Left lung (tissue), 4 donors: ENCODE measurements at regions not wholly inside any gene's neighbourhood (a gene's known extent, or its start where the extent isn't known, plus 50 kb on each side); places are given as distances from the start of the nearest gene placed in this dataset.
A peak's percentile ranks its signal among the peaks of the same experiment; 100 is the strongest.

Source experiments
- ATAC-seq: fragments of 200-7000 bp; cut with Tn5 transposase; one replicate; pipeline ENCODE4 v1.9.1; 2020; ENCODE audit warnings: moderate library complexity
- DNase-seq, 4 donors: peaks; one replicate each; pipeline ENCODE4 v3.0.0-alpha.2; 2013 to 2020
- H3K27ac ChIP-seq, 2 donors: fragments of 200-600 bp; sonication (generic) in 1 of 2; one replicate each; pipeline versions ENCODE4 v1.5.0 to v1.8.0; 2020 to 2021
- H3K27me3 ChIP-seq, 2 donors: fragments of 200-600 bp; sonication (generic) in 1 of 2; one replicate each; pipeline versions ENCODE4 v1.5.0 to v1.8.0; 2020 to 2021
- H3K36me3 ChIP-seq, 2 donors: fragments of 200-600 bp; sonication (generic) in 1 of 2; one replicate each; pipeline versions ENCODE4 v1.5.0 to v1.8.0; 2020 to 2021
- H3K4me1 ChIP-seq, 2 donors: fragments of 200-600 bp; one replicate each; pipeline ENCODE4 v1.8.0; 2021
- H3K4me3 ChIP-seq, 2 donors: fragments of 200-600 bp; sonication (generic) in 1 of 2; one replicate each; pipeline versions ENCODE4 v1.5.0 to v1.8.0; 2020 to 2021; ENCODE audit warnings: mild to moderate bottlenecking in 1 of 2
- H3K9me3 ChIP-seq, 2 donors: fragments of 200-600 bp; sonication (generic) in 1 of 2; one replicate each; pipeline versions ENCODE4 v1.5.0 to v1.8.0; 2020 to 2021
- CTCF ChIP-seq, 2 donors: fragments of 200-600 bp; sonication (generic) in 1 of 2; IDR thresholded peaks; one replicate each; pipeline versions ENCODE4 v1.5.0 to v1.8.0; 2021; ENCODE audit warnings: antibody characterized with exemption in 2 of 2
- intact Hi-C, 2 donors: fragments of 100-400 bp; cut with DNase I; formaldehyde crosslinking; loops; one replicate each; pipeline versions ENCODE4 v1.11.2 to v1.14.2; 2022
- donor health status: DM: no; HTN: yes; CAD: no.
- donor health status: DM: no; HTN: no; CAD: no.

- Histone ChIP-seq H3K4me3 (no peak overlapping the region), H3K27ac (no peak overlapping the region), H3K4me1 (peaks cover 0 to 6% of the 10 kb centered on the region in 2 donors), H3K27me3 (no peaks in the 10 kb centered on the region), H3K36me3 (no peaks in the 10 kb centered on the region), H3K9me3 (no peaks in the 10 kb centered on the region)
- no peak for TF ChIP-seq CTCF (IDR thresholded peaks at IDR 0.05)
- no peak for DNase-seq
- peak; percentile 79 for ATAC-seq
- intact Hi-C loops = no loop called here
Observed at GRCh38 chr14:82778008-82778590, 1244.4 kb upstream of the SEL1L start.

- no peaks in the 10 kb centered on the region for H3K27me3 ChIP-seq
- H3K9me3 ChIP-seq = no peaks in the 10 kb centered on the region
- H3K27ac ChIP-seq = no peak overlapping the region
- DNase-seq (no peak), ATAC-seq (peak; percentile 30)
- peaks cover 0 to 6% of the 10 kb centered on the region in 2 donors for H3K4me1 ChIP-seq
- no peaks in the 10 kb centered on the region for H3K36me3 ChIP-seq
- no peak overlapping the region for H3K4me3 ChIP-seq
- TF ChIP-seq CTCF (IDR thresholded peaks at IDR 0.05) = no peak
- intact Hi-C loops = no loop called here
Observed at GRCh38 chr14:82778601-82779000, 1244.9 kb upstream of the SEL1L start.

- DNase-seq (peak in 1 of 4 donors; percentile 43), ATAC-seq (peak; percentile 77)
- Histone ChIP-seq H3K9me3 (no peaks in the 10 kb centered on the region), H3K27ac (no peak overlapping the region), H3K36me3 (no peaks in the 10 kb centered on the region), H3K4me3 (no peak overlapping the region), H3K27me3 (no peaks in the 10 kb centered on the region), H3K4me1 (peaks cover 0 to 6% of the 10 kb centered on the region in 2 donors)
- no peak for TF ChIP-seq CTCF (IDR thresholded peaks at IDR 0.05)
- intact Hi-C loops = no loop called here
Observed at GRCh38 chr14:82779301-82779700, 1245.6 kb upstream of the SEL1L start.

- Histone ChIP-seq H3K36me3 (no peaks in the 10 kb centered on the region), H3K4me3 (no peak overlapping the region), H3K27me3 (no peaks in the 10 kb centered on the region), H3K9me3 (no peaks in the 10 kb centered on the region), H3K4me1 (no peaks in the 10 kb centered on the region), H3K27ac (no peak overlapping the region)
- DNase-seq (no peak), ATAC-seq (no peak)
- no peak for TF ChIP-seq CTCF (IDR thresholded peaks at IDR 0.05)
- intact Hi-C loops = no loop called here
Observed at GRCh38 chr14:82785756-82786482, 1252.3 kb upstream of the SEL1L start.

- H3K27ac ChIP-seq = no peak overlapping the region
- ATAC-seq (no peak), DNase-seq (no peak)
- H3K27me3 ChIP-seq = no peaks in the 10 kb centered on the region
- H3K4me1 ChIP-seq = no peaks in the 10 kb centered on the region
- no peaks in the 10 kb centered on the region for H3K36me3 ChIP-seq
- no peak overlapping the region for H3K4me3 ChIP-seq
- H3K9me3 ChIP-seq = no peaks in the 10 kb centered on the region
- intact Hi-C loops = no loop called here
- TF ChIP-seq CTCF (IDR thresholded peaks at IDR 0.05) = no peak
Observed at GRCh38 chr14:82786483-82786880, 1252.8 kb upstream of the SEL1L start.
